ENCODE measurements at regions not wholly inside any gene's neighbourhood (a gene's known extent, or its start where the extent isn't known, plus 50 kb on each side); places are given as distances from the start of the nearest gene placed in this dataset.
"Not testable (repeated sequence)": the region's sequence is repeated elsewhere in the genome, so short reads cannot be mapped to it uniquely, and the experiment has no call there.

GRCh38 chr3:163347944-163348343, 1730.4 kb downstream of the SI start:
- no peak for DNase-seq

DNA sequence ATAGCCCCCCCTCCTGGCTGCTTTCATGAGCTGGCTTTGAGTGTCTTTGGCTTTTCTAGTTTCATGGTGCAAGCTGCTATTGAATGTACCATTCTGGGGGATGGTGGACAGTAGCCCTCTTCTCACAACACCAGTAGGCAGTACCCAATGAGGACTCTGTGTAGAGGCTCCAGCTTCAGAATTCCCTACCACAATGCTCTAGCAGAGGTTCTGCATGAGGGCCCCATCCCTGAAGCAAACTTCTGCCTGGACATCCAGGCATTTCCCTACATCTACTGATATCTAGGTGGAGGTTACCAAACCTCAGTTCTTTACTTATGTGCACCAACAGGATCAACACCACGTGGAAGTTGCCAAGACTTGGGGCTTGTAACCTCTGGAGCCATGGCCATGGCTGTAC, 1742.9 kb downstream of the SI start:
- DNase-seq, result no peak

DNA sequence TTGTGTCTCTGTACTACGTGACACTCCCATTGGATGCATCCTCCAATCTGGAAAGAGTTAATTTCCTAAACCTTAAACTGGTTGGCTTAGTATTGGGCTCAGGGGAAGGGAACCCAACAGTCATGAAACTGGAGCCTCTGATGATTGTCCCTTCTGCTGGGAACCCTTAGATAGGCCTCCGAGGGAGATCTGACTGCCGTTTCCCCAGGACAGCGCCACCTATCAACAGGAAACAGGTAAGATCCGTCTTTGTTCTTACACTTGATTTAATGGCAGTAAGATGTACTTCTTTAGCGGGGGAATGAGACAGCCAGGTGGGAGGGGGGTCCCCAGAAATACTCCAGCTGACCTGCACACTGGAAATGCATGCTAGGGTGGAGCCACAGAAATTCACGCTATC, 1749.6 kb downstream of the SI start:
- no peak for DNase-seq

- DNase-seq, result no peak
Observed at GRCh38 chr3:163327086-163327485, 1751.2 kb downstream of the SI start.

GRCh38 chr3:163315786-163316185, 1762.5 kb downstream of the SI start:
- no peak for DNase-seq

GRCh38 chr3:163306405-163306804, 1771.9 kb downstream of the SI start:
- no peak for DNase-seq

- DNase-seq, result no peak
Observed at GRCh38 chr3:163273694-163274093, 1777.1 kb downstream of the OTOL1 start.

DNA sequence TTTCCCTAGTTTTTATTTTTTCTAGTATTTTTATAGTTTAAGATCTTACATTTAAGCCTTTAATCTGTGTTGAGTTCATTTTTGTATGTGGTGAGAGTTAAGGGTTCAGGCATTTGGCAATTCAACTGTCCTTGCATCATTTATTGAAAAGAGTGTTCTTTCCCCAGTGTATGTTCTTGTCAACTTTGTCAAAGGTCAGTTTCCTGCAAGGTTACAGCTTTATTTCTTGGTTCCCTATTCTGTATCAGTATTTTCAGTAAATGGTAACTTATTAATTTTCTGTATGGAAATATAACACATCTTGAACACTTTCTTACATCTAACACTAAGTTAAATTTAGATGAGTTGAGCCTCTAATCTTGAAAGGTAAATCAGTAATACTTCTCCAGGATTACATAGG, 1770.1 kb downstream of the OTOL1 start:
- DNase-seq, result no peak

GRCh38 chr3:163261618-163262017, 1765.0 kb downstream of the OTOL1 start:
- no peak for DNase-seq

GRCh38 chr3:163261056-163261455, 1764.4 kb downstream of the OTOL1 start:
- no peak for DNase-seq

DNA sequence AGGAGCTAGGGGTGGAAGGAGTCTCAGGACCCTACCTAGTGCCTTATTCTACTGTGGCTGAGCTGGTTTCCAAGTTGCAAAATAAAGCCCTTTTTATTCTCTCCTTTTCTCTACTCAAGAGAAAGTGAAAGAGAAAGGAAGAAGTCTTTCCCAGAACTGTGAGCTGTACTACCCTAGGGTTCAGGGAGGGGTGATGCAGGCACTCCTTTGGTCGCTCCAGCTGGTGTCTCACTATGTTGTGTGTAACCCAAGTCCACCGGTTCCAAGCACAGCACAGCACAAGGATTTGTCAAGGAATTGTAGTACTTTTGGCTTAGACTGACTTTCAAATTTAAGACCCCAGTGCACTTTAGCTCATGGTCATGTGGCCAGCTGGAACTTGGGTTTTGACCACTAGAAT, 1721.7 kb downstream of the OTOL1 start:
- DNase-seq, result no peak

DNA sequence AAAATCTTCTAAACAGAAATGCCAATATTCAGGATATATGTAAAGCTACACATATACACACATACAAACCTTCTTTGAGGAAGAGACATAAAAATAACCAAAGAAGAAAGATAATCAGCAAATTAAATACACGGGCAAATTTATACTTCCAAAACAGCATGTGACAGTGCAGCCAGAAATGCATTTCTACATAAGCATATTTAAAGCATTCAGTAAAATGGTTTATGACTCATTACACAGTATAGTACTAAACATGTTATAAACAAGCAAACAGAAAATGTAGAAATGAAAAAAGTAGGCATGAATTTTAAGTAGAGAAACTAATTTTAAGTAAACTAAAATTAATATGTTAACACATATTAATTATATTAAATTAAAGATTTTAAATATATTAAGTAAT, 1717.2 kb downstream of the OTOL1 start:
- DNase-seq, result no peak

GRCh38 chr3:163196815-163197374, 1700.3 kb downstream of the OTOL1 start:
- DNase-seq, result no peak

- no peak for DNase-seq
Observed at GRCh38 chr3:163196245-163196644, 1699.6 kb downstream of the OTOL1 start.

DNA sequence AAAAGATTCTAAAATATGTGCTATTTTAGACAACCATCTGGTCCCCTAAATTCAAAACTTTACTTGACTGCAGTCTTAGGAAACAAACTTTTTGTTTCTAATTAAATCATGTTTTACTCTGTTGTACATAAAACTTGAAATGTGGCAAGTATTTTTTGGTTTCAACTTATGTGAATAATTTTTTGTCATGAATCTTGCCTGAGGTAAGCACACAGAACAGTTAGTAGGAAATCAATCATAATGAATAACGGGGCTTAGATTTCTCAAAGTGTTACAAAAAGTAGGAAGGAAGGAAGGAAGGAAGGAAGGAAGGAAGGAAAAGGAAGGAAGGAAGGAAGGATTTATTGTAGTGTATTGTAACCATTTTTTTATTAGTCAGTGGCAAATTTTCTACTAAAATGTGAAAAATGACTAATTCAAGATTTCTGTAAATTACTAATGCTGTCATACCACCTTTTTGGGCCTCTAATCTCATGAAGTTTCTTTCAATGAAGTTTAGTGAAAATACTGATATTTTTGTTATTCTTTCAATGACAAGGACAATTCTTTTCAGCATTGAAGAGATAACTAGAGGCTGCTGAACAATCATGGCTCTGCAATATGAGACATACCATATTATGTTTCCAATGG, 1689.2 kb downstream of the OTOL1 start:
- no peak for DNase-seq

DNA sequence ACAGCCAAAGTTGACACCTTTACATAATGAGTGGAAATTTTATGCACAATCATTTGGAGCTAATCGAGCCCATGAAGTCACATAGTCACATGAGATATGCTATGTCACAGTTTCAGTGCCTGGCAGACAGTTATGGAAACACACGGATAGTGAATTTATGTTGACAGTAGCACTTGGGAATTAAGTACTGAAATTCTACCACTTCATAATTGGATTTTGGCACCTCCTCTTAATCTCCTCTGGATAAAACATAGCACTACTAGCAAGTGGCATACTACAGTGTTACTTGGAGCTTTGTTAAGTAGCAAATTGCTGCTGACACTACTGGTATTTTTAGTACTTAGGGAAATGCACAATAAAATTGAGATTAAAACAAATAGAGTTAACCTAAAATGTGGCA, 1679.4 kb downstream of the OTOL1 start:
- DNase-seq, result no peak

DNA sequence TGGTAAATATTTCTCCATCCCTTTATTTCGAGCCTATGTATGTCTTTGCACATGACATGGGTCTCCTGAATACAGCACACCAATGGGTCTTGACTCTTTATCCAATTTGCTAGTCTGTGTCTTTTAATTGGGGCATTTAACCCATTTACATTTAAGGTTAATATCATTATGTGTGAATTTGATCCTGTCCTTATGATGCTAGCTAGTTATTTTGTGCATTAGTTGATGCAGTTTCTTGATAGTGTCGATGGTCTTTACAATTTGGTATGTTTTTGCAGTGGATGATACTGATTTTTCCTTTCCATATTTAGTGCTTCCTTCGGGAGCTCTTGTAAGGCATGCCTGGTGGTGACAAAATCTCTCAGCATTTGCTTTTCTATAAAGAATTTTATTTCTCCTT, 1675.9 kb downstream of the OTOL1 start:
- not testable (repeated sequence) for DNase-seq

DNA sequence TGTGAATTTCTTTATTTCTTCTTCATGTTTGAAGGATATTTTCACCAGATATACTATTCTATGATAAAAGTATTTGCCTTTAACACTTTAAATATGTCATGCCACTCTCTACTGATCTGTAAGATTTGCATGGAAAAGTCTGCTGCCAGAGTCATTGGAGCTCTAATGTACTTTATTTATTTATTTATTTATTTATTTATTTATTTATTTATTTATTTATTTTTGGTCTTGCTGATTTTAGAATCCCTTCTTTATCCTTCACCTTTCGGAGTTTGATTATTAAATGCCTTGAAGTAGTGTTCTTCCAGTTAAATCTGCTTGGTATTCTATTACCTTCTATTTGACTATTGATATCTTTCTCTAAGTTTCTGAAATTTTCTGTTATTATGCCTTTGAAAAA, 1669.6 kb downstream of the OTOL1 start:
- DNase-seq, result no peak

GRCh38 chr3:163159306-163159705, 1662.7 kb downstream of the OTOL1 start:
- no peak for DNase-seq

- no peak for DNase-seq
Observed at GRCh38 chr3:163139600-163139999, 1643.0 kb downstream of the OTOL1 start.

GRCh38 chr3:163138258-163138657, 1641.7 kb downstream of the OTOL1 start:
- no peak for DNase-seq

DNA sequence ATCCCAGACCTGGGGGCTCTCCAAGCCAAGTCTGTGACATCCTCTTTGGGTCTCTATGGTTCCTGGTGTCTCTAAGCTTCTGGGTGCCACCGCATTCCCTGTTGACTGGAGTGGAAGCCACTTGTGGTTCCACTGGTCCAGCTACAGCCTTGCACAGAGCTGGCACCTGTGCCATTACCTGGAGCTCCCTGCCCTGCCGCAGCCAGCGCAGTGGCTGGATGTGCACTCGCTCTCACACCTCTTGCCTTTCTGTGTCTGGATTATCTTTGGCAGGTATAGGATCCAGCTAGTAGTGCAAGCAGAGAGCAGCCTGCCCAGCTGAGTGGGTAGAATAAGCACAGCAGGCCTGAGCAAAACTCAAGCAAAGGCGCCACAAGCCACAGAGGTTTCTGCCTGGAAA, 1635.5 kb downstream of the OTOL1 start:
- no peak for DNase-seq

- no peak for DNase-seq
Observed at GRCh38 chr3:163129287-163129686, 1632.7 kb downstream of the OTOL1 start.

- DNase-seq, result no peak
Observed at GRCh38 chr3:163126115-163126514, 1629.5 kb downstream of the OTOL1 start.

Data from amniotic stem cell (primary cell).